Occipital lobe (tissue), 1 donor: ENCODE measurements at regions not wholly inside any gene's neighbourhood (a gene's known extent, or its start where the extent isn't known, plus 50 kb on each side); places are given as distances from the start of the nearest gene placed in this dataset.

Experiments
- DNase-seq: peaks from one replicate; lab custom pipeline; 2025; lab: John Stamatoyannopoulos, UW

- DNase-seq = no peak
Observed at GRCh38 chr21:38696579-38696978, 109.2 kb upstream of the ETS2 start.

- DNase-seq = no peak
Observed at GRCh38 chr21:38699048-38699447, 106.7 kb upstream of the ETS2 start.

- no peak for DNase-seq
Observed at GRCh38 chr21:38702196-38702595, 103.5 kb upstream of the ETS2 start.

- DNase-seq = no peak
Observed at GRCh38 chr21:38709876-38710275, 95.9 kb upstream of the ETS2 start.

GRCh38 chr21:38712071-38712470 is 93.7 kb upstream of the ETS2 start:
- no peak for DNase-seq

GRCh38 chr21:38712664-38713063 is 93.1 kb upstream of the ETS2 start:
- no peak for DNase-seq

GRCh38 chr21:38714039-38714817 is 91.5 kb upstream of the ETS2 start:
- no peak for DNase-seq

GRCh38 chr21:38714999-38715398 is 90.7 kb upstream of the ETS2 start:
- no peak for DNase-seq

GRCh38 chr21:38716088-38716487 is 89.6 kb upstream of the ETS2 start:
- no peak for DNase-seq

GRCh38 chr21:38716942-38717341 is 88.8 kb upstream of the ETS2 start:
- no peak for DNase-seq

GRCh38 chr21:38718481-38718880 is 87.2 kb upstream of the ETS2 start:
- DNase-seq = no peak

- no peak for DNase-seq
Observed at GRCh38 chr21:38720074-38720473, 85.7 kb upstream of the ETS2 start.

GRCh38 chr21:38721055-38721454 is 84.7 kb upstream of the ETS2 start:
- no peak for DNase-seq

GRCh38 chr21:38721958-38722357 is 83.8 kb upstream of the ETS2 start:
- no peak for DNase-seq

- DNase-seq = no peak
Observed at GRCh38 chr21:38725196-38726157, 80.3 kb upstream of the ETS2 start.

GRCh38 chr21:38726482-38726881 is 79.2 kb upstream of the ETS2 start:
- no peak for DNase-seq

- DNase-seq = no peak
Observed at GRCh38 chr21:38729291-38729690, 76.4 kb upstream of the ETS2 start.

- DNase-seq = no peak
Observed at GRCh38 chr21:38729754-38730379, 75.9 kb upstream of the ETS2 start.

- DNase-seq = peak; percentile 58
Observed at GRCh38 chr21:38733972-38734546, 71.7 kb upstream of the ETS2 start.

GRCh38 chr21:38734646-38735365 is 70.9 kb upstream of the ETS2 start:
- DNase-seq = no peak

- DNase-seq = no peak
Observed at GRCh38 chr21:38735626-38736206, 70.0 kb upstream of the ETS2 start.
